K562 (cell line): ENCODE measurements at regions not wholly inside any gene's neighbourhood (a gene's known extent, or its start where the extent isn't known, plus 50 kb on each side); places are given as distances from the start of the nearest gene placed in this dataset.
A peak's percentile ranks its signal among the peaks of the same experiment; 100 is the strongest.

ENCODE experiments used
- CHD2 ChIP-seq: IDR thresholded peaks from 2 replicates; pipeline ENCODE4 v1.6.1; 2011; ENCODE audit warnings: low read depth, low read length
- CREM ChIP-seq: IDR thresholded peaks from 2 replicates; pipeline ENCODE4 v1.6.1; 2014; ENCODE audit warnings: antibody characterized with exemption, low read depth
- DMBX1 ChIP-seq: fragments of 250-450 bp; sonication (Bioruptor Pico); IDR thresholded peaks from 2 replicates; pipeline ENCODE4 v1.8.0; 2022; ENCODE audit warnings: inconsistent platforms, mild to moderate bottlenecking, moderate library complexity, borderline replicate concordance
- GABPA ChIP-seq: fragments of 200-800 bp; sonication (Bioruptor generic); conservative IDR thresholded peaks from 2 replicates; pipeline ENCODE4 v1.6.1; 2016; ENCODE audit warnings: low read depth, missing genetic modification characterization, missing compliant biosample characterization
- GTF2E2 ChIP-seq: fragments of 200-800 bp; sonication (Bioruptor generic); IDR thresholded peaks from 2 replicates; pipeline ENCODE4 v1.6.1; 2016; ENCODE audit warnings: missing genetic modification characterization, missing compliant biosample characterization
- JUND ChIP-seq, 2 experiments: IDR thresholded peaks; 2 replicates in 1 of 2; 3 replicates in 1 of 2; pipeline ENCODE4 v1.6.1; 2011; ENCODE audit warnings: borderline replicate concordance in 2 of 2, low read depth in 2 of 2, low read length in 2 of 2, improper control_type of control experiment in 1 of 2, missing biosample characterization in 1 of 2, missing genetic modification characterization in 1 of 2, missing genetic modification reagents in 1 of 2
- KLF6 ChIP-seq: fragments of 250-450 bp; sonication (Bioruptor Pico); IDR thresholded peaks from 2 replicates; pipeline ENCODE4 v1.4.0; 2020; ENCODE audit warnings: mild to moderate bottlenecking, moderate library complexity, borderline replicate concordance
- L3MBTL2 ChIP-seq: fragments of 450-650 bp; IDR thresholded peaks from 2 replicates; pipeline ENCODE4 v1.6.1; 2016; ENCODE audit warnings: mild to moderate bottlenecking, moderate library complexity
- MECOM ChIP-seq: fragments of 250-450 bp; sonication (Bioruptor Pico); IDR thresholded peaks from 2 replicates; pipeline ENCODE4 v1.8.0; 2022; ENCODE audit warnings: inconsistent platforms
- MYC ChIP-seq, 2 experiments: fragments of 250-450 bp in 1 of 2; sonication (Bioruptor Pico) in 1 of 2; IDR thresholded peaks; 2 replicates each; pipeline versions ENCODE4 v1.5.1 to v1.6.1; 2012 to 2021; ENCODE audit warnings: low read depth in 2 of 2, borderline replicate concordance in 1 of 2, improper control_type of control experiment in 1 of 2, low read length in 1 of 2, mild to moderate bottlenecking in 1 of 2, moderate library complexity in 1 of 2
- POLR3A ChIP-seq: IDR thresholded peaks from 2 replicates; pipeline ENCODE4 v1.6.1; 2011; ENCODE audit warnings: borderline replicate concordance, mild to moderate bottlenecking, moderate library complexity; ENCODE audit not compliant: insufficient read length, insufficient read depth; ENCODE audit errors: extremely low read depth
- RFX7 ChIP-seq: fragments of 250-450 bp; sonication (Bioruptor Pico); IDR thresholded peaks from 2 replicates; pipeline ENCODE4 v1.5.1; 2021; ENCODE audit warnings: mild to moderate bottlenecking
- SMAD3 ChIP-seq: fragments of 450-650 bp; formaldehyde crosslinking; conservative IDR thresholded peaks from 2 replicates; pipeline ENCODE4 v1.4.0; 2020; ENCODE audit warnings: mild to moderate bottlenecking
- STAT5B ChIP-seq: fragments of 250-450 bp; sonication (Bioruptor Pico); IDR thresholded peaks from 2 replicates; pipeline ENCODE4 v1.8.0; 2021; ENCODE audit warnings: mild to moderate bottlenecking, inconsistent platforms
- ZKSCAN8 ChIP-seq: fragments of 200-800 bp; sonication (Bioruptor generic); IDR thresholded peaks from 2 replicates; pipeline ENCODE4 v1.6.1; 2016; ENCODE audit warnings: missing genetic modification characterization, missing compliant biosample characterization
- ZNF165 ChIP-seq: fragments of 250-450 bp; sonication (Bioruptor Pico); IDR thresholded peaks from 2 replicates; pipeline ENCODE4 v1.4.0; 2020; ENCODE audit warnings: borderline replicate concordance
- ZNF23 ChIP-seq: fragments of 250-450 bp; sonication (Bioruptor Pico); IDR thresholded peaks from 2 replicates; pipeline ENCODE4 v1.4.0; 2020; ENCODE audit warnings: mild to moderate bottlenecking
- ZNF449 ChIP-seq: fragments of 250-450 bp; sonication (Bioruptor Pico); IDR thresholded peaks from 2 replicates; pipeline ENCODE4 v1.8.0; 2022; ENCODE audit warnings: moderate library complexity, mild to moderate bottlenecking, inconsistent platforms
- ZNF507 ChIP-seq: conservative IDR thresholded peaks from 2 replicates; pipeline ENCODE4 v1.6.1; 2017; ENCODE audit warnings: missing genetic modification characterization, missing compliant biosample characterization
- ZNF583 ChIP-seq: fragments of 250-450 bp; sonication (Bioruptor Pico); IDR thresholded peaks from 2 replicates; pipeline ENCODE4 v1.4.0; 2020
- ZNF668 ChIP-seq: fragments of 250-450 bp; sonication (Bioruptor Pico); IDR thresholded peaks from 2 replicates; pipeline ENCODE4 v1.8.0; 2022; ENCODE audit warnings: mild to moderate bottlenecking, inconsistent platforms
- ZSCAN32 ChIP-seq: fragments of 450-650 bp; formaldehyde crosslinking; IDR thresholded peaks from 2 replicates; pipeline ENCODE4 v1.4.0; 2020; ENCODE audit warnings: mild to moderate bottlenecking, moderate library complexity
- TF ChIP-seq, protein P1 (sequence below), 2 experiments: fragments of 450-650 bp in 1 of 2; sonication (generic) in 1 of 2; formaldehyde crosslinking in 1 of 2; IDR thresholded peaks in 1 of 2; conservative IDR thresholded peaks in 1 of 2; 2 replicates each; pipeline versions ENCODE4 v1.6.1 to v1.8.1; 2016 to 2023; ENCODE audit warnings: mild to moderate bottlenecking in 2 of 2, moderate library complexity in 2 of 2, inconsistent platforms in 1 of 2, missing genetic modification reagents in 1 of 2
- TF ChIP-seq, protein P2 (sequence below): fragments of 450-650 bp; formaldehyde crosslinking; IDR thresholded peaks from 2 replicates; pipeline ENCODE4 v1.4.0; 2020; ENCODE audit warnings: mild to moderate bottlenecking, moderate library complexity

GRCh38 chr20:48143435-48144081, 358.3 kb upstream of the SULF2 start (continued):
- TF ChIP-seq, protein P1, sequence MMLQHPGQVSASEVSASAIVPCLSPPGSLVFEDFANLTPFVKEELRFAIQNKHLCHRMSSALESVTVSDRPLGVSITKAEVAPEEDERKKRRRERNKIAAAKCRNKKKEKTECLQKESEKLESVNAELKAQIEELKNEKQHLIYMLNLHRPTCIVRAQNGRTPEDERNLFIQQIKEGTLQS (IDR thresholded peaks at IDR 0.05): peak; percentile 80; the same call in 1 of the 2 replicates
- TF ChIP-seq, protein P1 (CRISPR knock-in tag; conservative IDR thresholded peaks at IDR 0.05): no peak
- TF ChIP-seq MYC (IDR thresholded peaks at IDR 0.05; ENCODE audit: low read depth, low read length) (peak; percentile 45; the same call in 1 of the 2 replicates), MYC (CRISPR knock-in tag; IDR thresholded peaks at IDR 0.05; ENCODE audit: borderline replicate concordance, low read depth) (no peak; the same call in 1 of the 2 replicates), ZKSCAN8 (CRISPR knock-in tag) (peak; percentile 74; the same call in 1 of the 2 replicates), JUND (IDR thresholded peaks at IDR 0.05; ENCODE audit: borderline replicate concordance, low read depth, low read length) (peak; percentile 40; the same call in 1 of the 2 replicates), JUND (tag; IDR thresholded peaks at IDR 0.05; ENCODE audit: borderline replicate concordance, low read depth, low read length) (peak; percentile 3; the same call in 1 of the 3 replicates), STAT5B (CRISPR knock-in tag) (0 out of 2 replicates have a peak, but pooled peaks have one; percentile 12), RFX7 (CRISPR knock-in tag) (no peak), ZNF165 (CRISPR knock-in tag) (peak; percentile 44; the same call in 1 of the 2 replicates), GABPA (tag) (0 out of 2 replicates have a peak, but pooled peaks have one; percentile 41), POLR3A (no peak), ZNF507 (tag) (no peak), GTF2E2 (tag) (peak; percentile 54; the same call in 1 of the 2 replicates), ZNF449 (peak; percentile 46; the same call in 1 of the 2 replicates), DMBX1 (CRISPR knock-in tag) (peak; percentile 54; the same call in 1 of the 2 replicates), ZNF668 (peak; percentile 55; the same call in 1 of the 2 replicates), KLF6 (CRISPR knock-in tag) (peak; percentile 43; the same call in 1 of the 2 replicates), SMAD3 (peak; percentile 63; the same call in 1 of the 2 replicates), MECOM (CRISPR knock-in tag) (peak; percentile 52; the same call in 1 of the 2 replicates), ZSCAN32 (CRISPR knock-in tag) (peak; percentile 49; the same call in 1 of the 2 replicates), CHD2 (no peak), CREM (no peak), ZNF23 (CRISPR knock-in tag) (no peak), L3MBTL2 (peak; percentile 40; the same call in 1 of the 2 replicates), ZNF583 (peak; percentile 8; the same call in 1 of the 2 replicates)
- TF ChIP-seq, protein P2, sequence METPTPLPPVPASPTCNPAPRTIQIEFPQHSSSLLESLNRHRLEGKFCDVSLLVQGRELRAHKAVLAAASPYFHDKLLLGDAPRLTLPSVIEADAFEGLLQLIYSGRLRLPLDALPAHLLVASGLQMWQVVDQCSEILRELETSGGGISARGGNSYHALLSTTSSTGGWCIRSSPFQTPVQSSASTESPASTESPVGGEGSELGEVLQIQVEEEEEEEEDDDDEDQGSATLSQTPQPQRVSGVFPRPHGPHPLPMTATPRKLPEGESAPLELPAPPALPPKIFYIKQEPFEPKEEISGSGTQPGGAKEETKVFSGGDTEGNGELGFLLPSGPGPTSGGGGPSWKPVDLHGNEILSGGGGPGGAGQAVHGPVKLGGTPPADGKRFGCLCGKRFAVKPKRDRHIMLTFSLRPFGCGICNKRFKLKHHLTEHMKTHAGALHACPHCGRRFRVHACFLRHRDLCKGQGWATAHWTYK (CRISPR knock-in tag): no peak
